ENCODE measurements at regions not wholly inside any gene's neighbourhood (a gene's known extent, or its start where the extent isn't known, plus 50 kb on each side); places are given as distances from the start of the nearest gene placed in this dataset.
"Not testable (repeated sequence)": the region's sequence is repeated elsewhere in the genome, so short reads cannot be mapped to it uniquely, and the experiment has no call there.

DNA sequence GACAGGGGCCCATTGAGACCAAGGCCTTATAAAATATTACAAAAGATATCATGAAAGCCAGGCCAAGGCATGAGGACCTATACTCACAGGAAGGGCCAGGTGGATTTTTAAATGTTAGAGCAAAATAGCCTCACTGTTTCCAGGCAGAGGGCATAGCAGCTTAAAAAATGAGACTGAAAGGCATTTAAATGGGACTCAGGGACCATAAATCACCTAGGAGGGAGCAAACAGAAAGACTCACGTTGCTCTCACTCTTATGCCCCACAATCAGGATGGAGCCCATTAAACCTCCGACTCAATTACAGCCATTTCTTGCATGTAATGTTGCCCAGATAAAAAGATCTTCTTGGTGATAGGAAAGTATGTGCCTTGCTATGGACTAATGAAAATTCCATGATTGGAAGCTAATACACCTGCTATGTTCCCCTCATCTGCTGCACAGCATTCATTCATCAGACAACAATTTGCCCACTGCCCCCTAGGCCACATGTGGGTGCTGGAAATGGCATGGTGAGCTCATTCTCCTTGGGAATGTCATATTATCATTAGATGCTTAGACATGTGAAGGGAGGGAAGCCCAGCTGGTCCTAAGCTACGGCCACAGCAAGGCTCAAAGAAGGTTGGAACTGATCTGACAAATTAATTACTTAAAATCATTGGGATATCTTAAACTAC is 128.6 kb upstream of the GRIA1 start:
- WGBS, 2 donors: 64 to 65% methylated on average over 3 of the region's 3 CpGs
- no peak overlapping the region for H3K4me3 ChIP-seq (ENCODE audit: low read depth, poor library complexity, severe bottlenecking)
- intact Hi-C loops (cut with DNase I; ENCODE audit: low total_unique reads): no loop called here
- TF ChIP-seq, protein P1, sequence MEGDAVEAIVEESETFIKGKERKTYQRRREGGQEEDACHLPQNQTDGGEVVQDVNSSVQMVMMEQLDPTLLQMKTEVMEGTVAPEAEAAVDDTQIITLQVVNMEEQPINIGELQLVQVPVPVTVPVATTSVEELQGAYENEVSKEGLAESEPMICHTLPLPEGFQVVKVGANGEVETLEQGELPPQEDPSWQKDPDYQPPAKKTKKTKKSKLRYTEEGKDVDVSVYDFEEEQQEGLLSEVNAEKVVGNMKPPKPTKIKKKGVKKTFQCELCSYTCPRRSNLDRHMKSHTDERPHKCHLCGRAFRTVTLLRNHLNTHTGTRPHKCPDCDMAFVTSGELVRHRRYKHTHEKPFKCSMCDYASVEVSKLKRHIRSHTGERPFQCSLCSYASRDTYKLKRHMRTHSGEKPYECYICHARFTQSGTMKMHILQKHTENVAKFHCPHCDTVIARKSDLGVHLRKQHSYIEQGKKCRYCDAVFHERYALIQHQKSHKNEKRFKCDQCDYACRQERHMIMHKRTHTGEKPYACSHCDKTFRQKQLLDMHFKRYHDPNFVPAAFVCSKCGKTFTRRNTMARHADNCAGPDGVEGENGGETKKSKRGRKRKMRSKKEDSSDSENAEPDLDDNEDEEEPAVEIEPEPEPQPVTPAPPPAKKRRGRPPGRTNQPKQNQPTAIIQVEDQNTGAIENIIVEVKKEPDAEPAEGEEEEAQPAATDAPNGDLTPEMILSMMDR (IDR thresholded peaks at IDR 0.05): no peak
- TF ChIP-seq POLR2A (IDR thresholded peaks at IDR 0.05): no peak
- DNase-seq (ENCODE audit: low spot score in 2 of 2): no peak

DNA sequence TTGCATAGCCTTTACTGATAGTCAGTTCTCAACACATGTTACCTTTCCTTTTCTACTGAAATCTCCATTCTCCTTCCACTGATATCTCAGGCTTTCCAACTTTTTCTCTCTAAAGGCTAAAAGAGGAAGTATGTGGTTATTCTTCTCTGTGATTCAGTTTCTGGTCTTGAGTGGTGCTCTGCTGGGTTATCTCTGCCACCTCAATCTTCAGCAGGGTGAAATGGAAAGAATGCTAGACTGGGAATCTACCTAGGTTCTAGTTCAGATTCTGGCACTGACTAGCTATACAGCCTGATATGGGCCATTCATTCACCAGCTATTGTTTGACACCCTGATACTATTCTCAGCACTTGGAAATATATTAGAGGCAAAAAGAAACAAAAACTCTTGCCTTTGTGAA is 124.9 kb upstream of the GRIA1 start:
- H3K4me3 ChIP-seq (ENCODE audit: low read depth, poor library complexity, severe bottlenecking): no peak overlapping the region
- DNase-seq (ENCODE audit: low spot score in 2 of 2): no peak
- intact Hi-C loops (cut with DNase I; ENCODE audit: low total_unique reads): no loop called here
- TF ChIP-seq, protein P1 (IDR thresholded peaks at IDR 0.05): no peak
- TF ChIP-seq POLR2A (IDR thresholded peaks at IDR 0.05): no peak

DNA sequence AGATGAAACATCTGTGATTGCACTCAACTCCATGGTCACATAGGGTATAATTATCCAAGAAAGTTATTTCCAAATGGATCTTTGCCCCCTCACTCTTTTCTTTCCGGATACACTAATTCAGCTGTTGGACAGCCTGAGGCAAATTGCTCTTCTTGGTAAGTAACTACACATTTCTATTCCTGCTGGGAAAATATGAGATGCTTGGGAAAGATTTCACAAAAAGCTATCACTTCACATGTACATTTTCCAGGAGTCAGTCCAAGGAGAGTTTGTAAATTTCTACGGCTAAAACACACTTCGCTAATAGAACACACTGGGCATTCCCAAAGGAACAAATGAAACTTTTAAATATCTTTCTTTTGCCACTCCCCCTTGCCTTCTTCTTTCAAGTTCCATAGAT is 123.0 kb upstream of the GRIA1 start:
- TF ChIP-seq, protein P1 (IDR thresholded peaks at IDR 0.05): no peak
- no peak for TF ChIP-seq POLR2A (IDR thresholded peaks at IDR 0.05)
- H3K4me3 ChIP-seq (ENCODE audit: low read depth, poor library complexity, severe bottlenecking): no peak overlapping the region
- DNase-seq (ENCODE audit: low spot score in 2 of 2): no peak
- 63 to 68% methylated on average over 3 of the region's 3 CpGs for WGBS, 2 donors
- intact Hi-C loops (cut with DNase I; ENCODE audit: low total_unique reads): no loop called here

DNA sequence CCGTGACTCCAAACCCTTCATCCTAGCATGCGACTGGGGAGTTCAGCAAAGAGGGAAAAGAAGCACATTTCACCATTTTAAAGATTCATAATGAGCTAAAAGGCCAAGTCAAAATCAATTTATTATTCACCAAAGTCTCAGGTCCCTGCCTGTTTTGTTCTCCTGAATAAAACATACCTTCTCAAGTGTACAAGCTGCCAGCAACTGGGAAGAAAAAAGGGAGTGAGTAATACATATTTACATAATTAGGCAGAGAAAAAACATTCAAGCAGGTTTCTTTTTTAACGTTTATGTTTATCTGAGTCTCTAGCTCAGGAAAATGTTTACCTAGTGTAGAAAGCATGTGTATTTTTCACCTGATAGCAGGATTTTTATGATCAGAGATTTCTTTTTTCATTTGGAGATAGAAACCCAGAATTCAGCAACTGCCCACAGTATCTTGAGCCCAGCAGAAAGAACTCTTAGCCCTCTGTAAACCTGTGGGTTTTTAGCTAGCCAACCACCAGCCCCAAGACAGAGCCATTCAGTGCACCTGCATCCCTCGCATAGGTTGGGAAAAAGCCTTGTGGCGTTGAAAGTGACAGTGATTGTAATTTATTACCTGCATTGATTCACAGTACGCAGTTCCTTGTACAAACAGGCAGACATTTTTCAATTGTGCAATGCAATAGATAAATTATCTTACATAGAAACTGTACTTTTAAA is 117.9 kb upstream of the GRIA1 start:
- H3K4me3 ChIP-seq (ENCODE audit: low read depth, poor library complexity, severe bottlenecking): no peak overlapping the region
- intact Hi-C loops (cut with DNase I; ENCODE audit: low total_unique reads): no loop called here
- no peak for DNase-seq (ENCODE audit: low spot score in 2 of 2)
- TF ChIP-seq POLR2A (IDR thresholded peaks at IDR 0.05): no peak
- TF ChIP-seq, protein P1 (IDR thresholded peaks at IDR 0.05): no peak
- WGBS, 2 donors: 43 to 50% methylated on average over 6 of the region's 6 CpGs

DNA sequence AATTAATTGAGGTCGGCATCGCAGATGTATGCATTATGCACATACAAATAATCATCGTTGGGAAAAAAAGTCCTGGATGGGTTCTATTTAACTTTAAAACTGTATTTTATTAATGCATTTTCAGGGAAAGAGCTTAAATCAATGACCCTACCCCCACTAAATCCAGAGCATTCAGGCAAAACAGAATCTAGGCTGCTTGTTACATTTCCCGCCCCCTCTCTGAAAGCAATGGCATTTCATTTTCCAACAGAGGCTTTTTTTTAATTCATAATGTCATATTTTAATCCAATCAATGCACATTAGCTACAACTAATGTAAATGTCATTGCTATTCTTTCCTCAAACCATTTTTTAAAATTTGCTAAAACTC is 117.4 kb upstream of the GRIA1 start:
- TF ChIP-seq, protein P1 (IDR thresholded peaks at IDR 0.05): no peak
- TF ChIP-seq POLR2A (IDR thresholded peaks at IDR 0.05): no peak
- intact Hi-C loops (cut with DNase I; ENCODE audit: low total_unique reads): no loop called here
- H3K4me3 ChIP-seq (ENCODE audit: low read depth, poor library complexity, severe bottlenecking): no peak overlapping the region
- no peak for DNase-seq (ENCODE audit: low spot score in 2 of 2)
- WGBS, 2 donors: 45 to 60% methylated on average over 4 of the region's 4 CpGs

DNA sequence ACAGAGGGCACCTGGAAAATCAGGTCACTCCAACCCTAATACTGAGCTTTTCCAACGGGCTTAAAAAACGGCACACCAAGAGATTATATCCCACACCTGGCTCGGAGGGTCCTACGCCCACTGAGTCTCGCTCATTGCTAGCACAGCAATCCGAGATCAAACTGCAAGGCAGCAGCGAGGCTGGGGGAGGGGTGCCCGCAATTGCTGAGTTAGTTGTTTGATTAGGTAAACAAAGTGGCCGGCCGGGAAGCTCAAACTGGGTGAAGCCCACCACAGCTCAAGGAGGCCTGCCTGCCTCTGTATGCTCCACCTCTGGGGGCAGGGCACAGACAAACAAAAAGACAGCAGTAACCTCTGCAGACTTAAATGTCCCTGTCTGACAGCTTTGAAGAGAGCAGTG is 108.8 kb upstream of the GRIA1 start:
- intact Hi-C loops (cut with DNase I; ENCODE audit: low total_unique reads); H3K4me3 ChIP-seq (ENCODE audit: low read depth, poor library complexity, severe bottlenecking); DNase-seq (ENCODE audit: low spot score in 2 of 2): not testable (repeated sequence)
- WGBS, 2 donors: 90 to 92% methylated on average over 10 of the region's 10 CpGs

All from lower leg skin (tissue), 4 donors.